HG02885 (cell line): ENCODE measurements at regions not wholly inside any gene's neighbourhood (a gene's known extent, or its start where the extent isn't known, plus 50 kb on each side); places are given as distances from the start of the nearest gene placed in this dataset.

Source experiments
- ATAC-seq: cut with Tn5 transposase; IDR thresholded peaks from one replicate; pipeline ENCODE4 v1.9.1; 2021; ENCODE audit warnings: mild to moderate bottlenecking; ENCODE audit not compliant: unreplicated experiment, poor library complexity

GRCh38 chrX:3768881-3769280, 55.4 kb upstream of the PRKX start:
- no peak for ATAC-seq
